ENCODE measurements at regions not wholly inside any gene's neighbourhood (a gene's known extent, or its start where the extent isn't known, plus 50 kb on each side); places are given as distances from the start of the nearest gene placed in this dataset.

- DNase-seq = no peak
These were observed 202.0 kb downstream of the KATNAL1 start for GRCh38 chr13:30105381-30105780.

GRCh38 chr13:30103161-30103840 lies 204.1 kb downstream of the KATNAL1 start:
- DNase-seq = no peak

- DNase-seq = no peak
These were observed 207.1 kb downstream of the KATNAL1 start for GRCh38 chr13:30100226-30100625.

GRCh38 chr13:30097701-30098100 lies 209.7 kb downstream of the KATNAL1 start:
- no peak for DNase-seq

GRCh38 chr13:30097089-30097488 lies 210.3 kb downstream of the KATNAL1 start:
- DNase-seq = no peak

- no peak for DNase-seq
These were observed 213.3 kb downstream of the KATNAL1 start for GRCh38 chr13:30094015-30094414.

GRCh38 chr13:30093236-30093635 lies 214.1 kb downstream of the KATNAL1 start:
- no peak for DNase-seq

GRCh38 chr13:30091691-30092090 lies 215.7 kb downstream of the KATNAL1 start:
- DNase-seq = no peak

GRCh38 chr13:30091035-30091434 lies 216.3 kb downstream of the KATNAL1 start:
- no peak for DNase-seq

GRCh38 chr13:30088312-30088855 lies 219.0 kb downstream of the KATNAL1 start:
- DNase-seq = no peak

- DNase-seq = no peak
These were observed 222.3 kb downstream of the KATNAL1 start for GRCh38 chr13:30085087-30085486.

GRCh38 chr13:30082391-30082790 lies 225.0 kb downstream of the KATNAL1 start:
- no peak for DNase-seq

- DNase-seq = no peak
These were observed 226.0 kb downstream of the KATNAL1 start for GRCh38 chr13:30081331-30081730.

- no peak for DNase-seq
These were observed 227.8 kb downstream of the KATNAL1 start for GRCh38 chr13:30079501-30079900.

GRCh38 chr13:30078059-30078458 lies 227.6 kb upstream of the UBL3 start:
- DNase-seq = no peak

- no peak for DNase-seq
These were observed 226.9 kb upstream of the UBL3 start for GRCh38 chr13:30077240-30077735.

GRCh38 chr13:30074955-30075614 lies 224.7 kb upstream of the UBL3 start:
- DNase-seq = no peak

GRCh38 chr13:30074431-30074830 lies 224.0 kb upstream of the UBL3 start:
- DNase-seq = no peak

- DNase-seq = no peak
These were observed 222.4 kb upstream of the UBL3 start for GRCh38 chr13:30072818-30073186.

GRCh38 chr13:30071969-30072817 lies 221.8 kb upstream of the UBL3 start:
- DNase-seq = no peak

- no peak for DNase-seq
These were observed 214.8 kb upstream of the UBL3 start for GRCh38 chr13:30065181-30065580.

GRCh38 chr13:30063892-30064291 lies 213.5 kb upstream of the UBL3 start:
- DNase-seq = no peak

GRCh38 chr13:30061217-30061616 lies 210.8 kb upstream of the UBL3 start:
- DNase-seq = no peak
